Heart right ventricle (tissue), 16 donors: ENCODE measurements at regions not wholly inside any gene's neighbourhood (a gene's known extent, or its start where the extent isn't known, plus 50 kb on each side); places are given as distances from the start of the nearest gene placed in this dataset.

Experiments used
- ATAC-seq, 8 donors: fragments of 200-7000 bp; cut with Tn5 transposase; one replicate each; pipeline ENCODE4 v1.9.1; 2020; ENCODE audit warnings: mild to moderate bottlenecking in 8 of 8, moderate library complexity in 8 of 8, moderate number of reproducible peaks in 1 of 8
- DNase-seq, 2 donors: peaks; one replicate each; pipeline ENCODE4 v3.0.0-alpha.2; 2020
- H3K27ac ChIP-seq, 10 donors: fragments of 200-600 bp; sonication (generic) in 2 of 10; one replicate each; pipeline versions ENCODE4 v1.5.0 to v1.8.0; 2020 to 2022; ENCODE audit warnings: mild to moderate bottlenecking in 3 of 10
- H3K27me3 ChIP-seq, 7 donors: fragments of 200-600 bp; one replicate each; pipeline ENCODE4 v1.8.0; 2021 to 2022; ENCODE audit warnings: mild to moderate bottlenecking in 2 of 7
- H3K36me3 ChIP-seq, 9 donors: fragments of 200-600 bp; sonication (generic) in 1 of 9; one replicate each; pipeline versions ENCODE4 v1.5.0 to v1.8.0; 2020 to 2022; ENCODE audit warnings: mild to moderate bottlenecking in 2 of 9
- H3K4me1 ChIP-seq, 9 donors: fragments of 200-600 bp; sonication (generic) in 1 of 9; one replicate each; pipeline versions ENCODE4 v1.5.0 to v1.8.0; 2020 to 2022; ENCODE audit warnings: mild to moderate bottlenecking in 4 of 9
- H3K4me3 ChIP-seq, 10 donors: fragments of 200-600 bp; sonication (generic) in 2 of 10; one replicate each; pipeline versions ENCODE4 v1.5.0 to v1.8.0; 2020 to 2022; ENCODE audit warnings: mild to moderate bottlenecking in 7 of 10, moderate library complexity in 2 of 10
- H3K9me3 ChIP-seq, 11 donors: fragments of 200-600 bp in 10 of 11; sonication (generic) in 2 of 11; one replicate each; pipeline versions ENCODE4 v1.5.0 to v1.8.0; 2013 to 2022; ENCODE audit warnings: mild to moderate bottlenecking in 2 of 11, control low read depth in 1 of 11, moderate library complexity in 1 of 11
- CTCF ChIP-seq, 9 donors: fragments of 200-600 bp; sonication (generic) in 2 of 9; IDR thresholded peaks; one replicate each; pipeline versions ENCODE4 v1.5.0 to v1.8.0; 2021 to 2022; ENCODE audit warnings: antibody characterized with exemption in 9 of 9, mild to moderate bottlenecking in 5 of 9, moderate library complexity in 1 of 9
- WGBS, 2 donors: extraction: QIAGEN DNeasy Blood & Tissue Kit; methylation state at CpG; one replicate each; pipeline ENCODE4 v1.1.7; 2013; ENCODE audit warnings: inconsistent platforms in 1 of 2; 5-methylcytosine and 5-hydroxymethylcytosine counted together
- intact Hi-C, 10 donors: fragments of 100-400 bp; cut with DNase I; formaldehyde crosslinking; loops; one replicate each; pipeline versions ENCODE4 v1.11.1 to v1.14.2; 2022
- donor health status: Arrhythmogenic right ventricular cardiomyopathy.
- donor health status: ischemic (EF 13 %, LVEDD 7.1; RV severe dilation, severe dysfunction).
- donor health status: healthy with polysubstance abuse.
- donor health status: DM: no; HTN: yes; CAD: no.
- donor health status: DM: no; HTN: no; CAD: no.
- donor health status: ischemic (EF 25% LVEDD 6.9; RV normal size, moderate dysfunction).
- donor health status: ischemic (EF 25% LVEDD 5.7; RV mildly dilated, moderate dysfunction).
- donor health status: healthy.
- donor health status: DM: yes; HTN: yes; CAD: no.
- donor health status: Ischemic cardiomyopathy.
- donor health status: ischemic (EF 35%, LVEDD 5.7; RV mildly dilated, moderate dysfunction).
- donor health status: nonischemic (EF 11% LVEDD 7.7; RV severe dilation, severe dysfunction).
- donor health status: DM: yes; HTN: yes; CAD: no.
- donor health status: PGD.
- donor health status: ischemic (EF 29% LVEDD 5.4; RV normal size, mild dysfunction).
- donor health status: nonischemic (EF 23%, LVEDD 6.1; RV moderate dilation, normal function).

GRCh38 chr17:31588512-31588911 is 197.0 kb downstream of the RAB11FIP4 start:
- no peak overlapping the region for H3K27ac ChIP-seq
- TF ChIP-seq CTCF (IDR thresholded peaks at IDR 0.05) = no peak
- ATAC-seq (no peak), DNase-seq (no peak)
- 85 to 88% methylated on average over 4 of the region's 4 CpGs for WGBS, 2 donors
- peaks cover 0 to 22% (median under 1%) of the 10 kb centered on the region in 9 donors for H3K4me1 ChIP-seq
- no peaks in the 10 kb centered on the region for H3K9me3 ChIP-seq
- H3K27me3 ChIP-seq = no peaks in the 10 kb centered on the region
- no peak overlapping the region for H3K4me3 ChIP-seq
- intact Hi-C loops = loop anchor here in 2 of 10 donors (5.0 to 10.0 kb wide), 2 partner anchors 109 to 136 kb away; no protein-coding TSS in a partner anchor
- peaks cover 0 to 11% (median 0%) of the 10 kb centered on the region in 9 donors for H3K36me3 ChIP-seq

- H3K9me3 ChIP-seq = no peaks in the 10 kb centered on the region
- no peaks in the 10 kb centered on the region for H3K27me3 ChIP-seq
- peaks cover 0 to 10% (median 0%) of the 10 kb centered on the region in 9 donors for H3K36me3 ChIP-seq
- DNase-seq = no peak
- peaks cover 0 to 23% (median 0%) of the 10 kb centered on the region in 9 donors for H3K4me1 ChIP-seq
- no peak overlapping the region for H3K27ac ChIP-seq
- intact Hi-C loops = loop anchor here in 2 of 10 donors (5.0 to 10.0 kb wide), 2 partner anchors 109 to 137 kb away; no protein-coding TSS in a partner anchor
- no peak overlapping the region for H3K4me3 ChIP-seq
- WGBS, 2 donors = 93% methylated on average over 5 of the region's 5 CpGs
- no peak for ATAC-seq
- TF ChIP-seq CTCF (IDR thresholded peaks at IDR 0.05) = no peak
Measured at GRCh38 chr17:31588034-31588433, 196.6 kb downstream of the RAB11FIP4 start.
